IMR-90 (cell line): ENCODE measurements at regions not wholly inside any gene's neighbourhood (a gene's known extent, or its start where the extent isn't known, plus 50 kb on each side); places are given as distances from the start of the nearest gene placed in this dataset.

Experiments
- ATAC-seq: fragments of 200-7000 bp; cut with Tn5 transposase; 2 replicates; pipeline ENCODE4 v1.9.1; 2020; ENCODE audit warnings: low read depth, mild to moderate bottlenecking, moderate library complexity
- BruUV-seq: library from RNA; stranded (reverse); fragments of 400-500 nt; replicated peaks from 2 replicates; lab custom pipeline; 2021; lab: Mats Ljungman, UMichigan
- CTCF ChIA-PET: fragments of 300-600 bp; formaldehyde crosslinking; extraction: SDS; loops from one replicate; lab custom pipeline; 2021; ENCODE audit warnings: antibody characterized with exemption; lab: Yijun Ruan, JAX
- POLR2A ChIA-PET: fragments of 300-600 bp; sonication (Branson Sonifier 250); formaldehyde crosslinking; loops from one replicate; lab custom pipeline; 2022; ENCODE audit warnings: antibody characterized with exemption; ENCODE audit not compliant: unreplicated experiment; lab: Charles Lee
- DNase-seq: peaks from one replicate; pipeline ENCODE4 v3.0.0; 2013
- H2AFZ ChIP-seq: replicated peaks from 2 replicates; pipeline ENCODE3; 2013; ENCODE audit warnings: low read length, mild to moderate bottlenecking; ENCODE audit not compliant: poor library complexity
- H2AK5ac ChIP-seq: 2 replicates; pipeline ENCODE4 v1.6.1; 2013; ENCODE audit warnings: low read depth, low read length, inconsistent platforms
- H2AK9ac ChIP-seq: replicated peaks from 2 replicates; pipeline ENCODE3; 2013; ENCODE audit warnings: mild to moderate bottlenecking, low read depth, low read length, moderate library complexity; ENCODE audit not compliant: poor library complexity
- H2BK120ac ChIP-seq: 2 replicates; pipeline ENCODE4 v1.6.1; 2013; ENCODE audit warnings: low read depth, low read length, inconsistent platforms
- H2BK15ac ChIP-seq: 3 replicates; pipeline ENCODE4 v1.6.1; 2013; ENCODE audit warnings: low read depth, low read length, inconsistent platforms
- H2BK20ac ChIP-seq: 2 replicates; pipeline ENCODE4 v1.6.1; 2013; ENCODE audit warnings: low read depth, mild to moderate bottlenecking, inconsistent platforms, low read length, moderate library complexity
- H2BK5ac ChIP-seq: 2 replicates; pipeline ENCODE4 v1.6.1; 2013; ENCODE audit warnings: mild to moderate bottlenecking, low read depth, low read length, inconsistent platforms; ENCODE audit not compliant: poor library complexity, severe bottlenecking
- H3K14ac ChIP-seq: replicated peaks from 2 replicates; pipeline ENCODE4 v1.6.1; 2013; ENCODE audit warnings: low read depth, low read length, inconsistent platforms
- H3K18ac ChIP-seq: 2 replicates; pipeline ENCODE4 v1.6.1; 2013; ENCODE audit warnings: low read depth, low read length, control low read depth
- H3K23ac ChIP-seq: 2 replicates; pipeline ENCODE4 v1.6.1; 2013; ENCODE audit warnings: low read depth, low read length, inconsistent platforms
- H3K27ac ChIP-seq: 2 replicates; pipeline ENCODE4 v1.5.1; 2013; ENCODE audit warnings: mild to moderate bottlenecking, control low read depth, low read length; ENCODE audit not compliant: insufficient read depth
- H3K27me3 ChIP-seq: 2 replicates; pipeline ENCODE4 v1.6.1; 2013; ENCODE audit warnings: low read length; ENCODE audit not compliant: control insufficient read depth, insufficient read depth
- H3K36me3 ChIP-seq: 2 replicates; pipeline ENCODE4 v1.6.1; 2013; ENCODE audit warnings: low read length, mixed read lengths; ENCODE audit not compliant: control insufficient read depth, insufficient read depth
- H3K4ac ChIP-seq: 2 replicates; pipeline ENCODE4 v1.6.1; 2013; ENCODE audit warnings: low read depth, low read length, inconsistent platforms
- H3K4me1 ChIP-seq: 2 replicates; pipeline ENCODE4 v1.6.1; 2013; ENCODE audit warnings: low read length, mixed read lengths; ENCODE audit not compliant: control insufficient read depth, insufficient read depth
- H3K4me2 ChIP-seq: 2 replicates; pipeline ENCODE4 v1.6.1; 2013; ENCODE audit warnings: low read depth, mild to moderate bottlenecking, control low read depth, low read length, moderate library complexity
- H3K4me3 ChIP-seq: 2 replicates; pipeline ENCODE4 v1.5.1; 2013; ENCODE audit warnings: low read depth, mild to moderate bottlenecking, control low read depth, low read length, moderate library complexity; ENCODE audit not compliant: insufficient read depth
- H3K56ac ChIP-seq: 2 replicates; pipeline ENCODE4 v1.6.1; 2013; ENCODE audit warnings: low read length, inconsistent platforms; ENCODE audit not compliant: insufficient read depth; ENCODE audit errors: extremely low read depth
- H3K79me1 ChIP-seq, 2 experiments: 2 replicates each; pipeline ENCODE4 v1.6.1; 2013; ENCODE audit warnings: low read length in 2 of 2, inconsistent platforms in 1 of 2, low read depth in 1 of 2
- H3K9ac ChIP-seq: 2 replicates; pipeline ENCODE4 v1.6.1; 2013; ENCODE audit warnings: low read depth, low read length, control low read depth
- H3K9me1 ChIP-seq: 2 replicates; pipeline ENCODE4 v1.6.1; 2013; ENCODE audit warnings: low read length, inconsistent platforms; ENCODE audit not compliant: insufficient read depth
- H3K9me3 ChIP-seq: 2 replicates; pipeline ENCODE4 v1.6.1; 2013; ENCODE audit warnings: low read length; ENCODE audit not compliant: control insufficient read depth, insufficient read depth
- H4K20me1 ChIP-seq: 2 replicates; pipeline ENCODE4 v1.6.1; 2013; ENCODE audit warnings: low read length, inconsistent platforms; ENCODE audit not compliant: insufficient read depth
- H4K5ac ChIP-seq: 2 replicates; pipeline ENCODE4 v1.6.1; 2013; ENCODE audit warnings: mild to moderate bottlenecking, low read depth, low read length, control low read depth
- H4K8ac ChIP-seq, 2 experiments: 2 replicates each; pipeline ENCODE4 v1.6.1; 2013; ENCODE audit warnings: low read depth in 2 of 2, low read length in 2 of 2, control low read depth in 1 of 2, inconsistent platforms in 1 of 2
- H4K91ac ChIP-seq: 2 replicates; pipeline ENCODE4 v1.6.1; 2013; ENCODE audit warnings: low read depth, low read length, inconsistent platforms; ENCODE audit not compliant: insufficient read depth
- BHLHE40 ChIP-seq: fragments of 150-350 bp; IDR thresholded peaks from 2 replicates; pipeline ENCODE4 v1.6.1; 2016; ENCODE audit warnings: mild to moderate bottlenecking, low read depth, low read length
- CEBPB ChIP-seq: IDR thresholded peaks from 2 replicates; pipeline ENCODE4 v1.6.1; 2012; ENCODE audit warnings: low read depth, low read length, improper control_type of control experiment
- CHD1 ChIP-seq: IDR thresholded peaks from 2 replicates; pipeline ENCODE4 v1.6.1; 2012; ENCODE audit warnings: low read depth, low read length, improper control_type of control experiment
- CTCF ChIP-seq: conservative IDR thresholded peaks from 2 replicates; pipeline ENCODE4 v1.5.1; 2012; ENCODE audit warnings: mild to moderate bottlenecking, low read depth, low read length, improper control_type of control experiment
- ELK1 ChIP-seq: fragments of 150-350 bp; IDR thresholded peaks from 2 replicates; pipeline ENCODE4 v1.6.1; 2016; ENCODE audit warnings: low read depth, mild to moderate bottlenecking, low read length, moderate library complexity, borderline replicate concordance
- FOS ChIP-seq: fragments of 150-350 bp; IDR thresholded peaks from 2 replicates; pipeline ENCODE4 v1.6.1; 2016; ENCODE audit warnings: low read depth, low read length
- MAFK ChIP-seq: IDR thresholded peaks from 2 replicates; pipeline ENCODE4 v1.6.1; 2012; ENCODE audit warnings: low read depth, low read length, improper control_type of control experiment
- MAZ ChIP-seq: IDR thresholded peaks from 2 replicates; pipeline ENCODE4 v1.6.1; 2012; ENCODE audit warnings: low read depth, mild to moderate bottlenecking, low read length, improper control_type of control experiment, moderate library complexity, borderline replicate concordance
- MXI1 ChIP-seq: IDR thresholded peaks from 2 replicates; pipeline ENCODE4 v1.6.1; 2012; ENCODE audit warnings: low read depth, mild to moderate bottlenecking, low read length, moderate library complexity, borderline replicate concordance
- NFE2L2 ChIP-seq: fragments of 150-350 bp; IDR thresholded peaks from 2 replicates; pipeline ENCODE4 v1.6.1; 2016; ENCODE audit warnings: low read depth, mild to moderate bottlenecking, low read length
- POLR2A ChIP-seq: IDR thresholded peaks from 2 replicates; pipeline ENCODE4 v1.6.1; 2012; ENCODE audit warnings: mild to moderate bottlenecking, low read depth, low read length
- RAD21 ChIP-seq: IDR thresholded peaks from 2 replicates; pipeline ENCODE4 v1.6.1; 2012; ENCODE audit warnings: low read length, improper control_type of control experiment
- RCOR1 ChIP-seq: IDR thresholded peaks from 2 replicates; pipeline ENCODE4 v1.6.1; 2012; ENCODE audit warnings: mild to moderate bottlenecking, low read length, improper control_type of control experiment; ENCODE audit not compliant: insufficient replicate concordance
- RFX5 ChIP-seq: IDR thresholded peaks from 2 replicates; pipeline ENCODE4 v1.8.0; 2012; ENCODE audit warnings: low read depth, mild to moderate bottlenecking, low read length, moderate library complexity
- SMC3 ChIP-seq: fragments of 150-350 bp; IDR thresholded peaks from 2 replicates; pipeline ENCODE4 v1.6.1; 2016; ENCODE audit warnings: low read depth, mild to moderate bottlenecking, antibody characterized with exemption, low read length, moderate library complexity
- USF2 ChIP-seq: fragments of 150-350 bp; IDR thresholded peaks from 2 replicates; pipeline ENCODE4 v1.6.1; 2017; ENCODE audit warnings: mild to moderate bottlenecking, antibody characterized with exemption, low read length, low read depth
- WGBS, 2 experiments: methylation state at CpG; one replicate each; pipeline versions ENCODE4 v1.1.5 to v1.1.7; 2013; ENCODE audit warnings: missing lambda C conversion rate in 2 of 2; ENCODE audit not compliant: insufficient read length in 1 of 2; ENCODE audit errors: extremely low coverage in 2 of 2; 5-methylcytosine and 5-hydroxymethylcytosine counted together
- dilution Hi-C: fragments of 300-500 bp; cut with HindIII; formaldehyde crosslinking; loops from one replicate; pipeline ENCODE4 v1.14.3; 2018; ENCODE audit warnings: low sequenced_read_pairs; ENCODE audit not compliant: unreplicated experiment
- in situ Hi-C: fragments of 300-500 bp; cut with MboI; formaldehyde crosslinking; loops from 3 replicates; pipeline ENCODE4 v1.14.3; 2019; ENCODE audit warnings: low sequenced_read_pairs, inconsistent platforms, mixed read lengths
- intact Hi-C: fragments of 100-400 bp; cut with micrococcal nuclease; formaldehyde crosslinking; loops from 2 replicates; pipeline ENCODE4 v1.10.0; 2022

GRCh38 chr3:35894735-35895134 is 255.4 kb downstream of the ARPP21 start:
- Histone ChIP-seq H3K36me3 (no peaks in the 10 kb centered on the region), H3K9ac (no peak overlapping the region), H3K4me3 (no peak overlapping the region), H3K23ac (no peak overlapping the region), H2BK20ac (no peak overlapping the region), H3K14ac (no peak overlapping the region), H3K9me1 (no peaks in the 10 kb centered on the region), H2BK5ac (no peak overlapping the region), H3K4me1 (no peaks in the 10 kb centered on the region), H2BK15ac (no peak overlapping the region), H2AK9ac (no peak overlapping the region), H4K8ac (no peak overlapping the region), H2AFZ (no peak overlapping the region), H2BK120ac (no peak overlapping the region), H3K27me3 (no peaks in the 10 kb centered on the region), H4K20me1 (no peaks in the 10 kb centered on the region), H3K4ac (no peak overlapping the region), H4K5ac (no peak overlapping the region), H3K4me2 (no peak overlapping the region), H3K27ac (no peak overlapping the region), H4K91ac (no peak overlapping the region), H2AK5ac (no peak overlapping the region), H3K18ac (no peak overlapping the region), H3K56ac (no peak overlapping the region), H3K79me1 (no peaks in the 10 kb centered on the region), H3K9me3 (no peaks in the 10 kb centered on the region)
- intact Hi-C loops (no loop called here), dilution Hi-C loops (no loop called here), in situ Hi-C loops (no loop called here)
- CTCF ChIA-PET: interaction anchor here (0.9 kb wide), 1 partner anchor 29 kb away, joined by 3 read pairs; no protein-coding TSS in a partner anchor
- POLR2A ChIA-PET: no interaction called here
- ATAC-seq: no peak
- no CpG with 5 or more reads among the region's 5 CpGs for WGBS, 2 experiments
- DNase-seq: no peak
- no TSS peak for BruUV-seq
- TF ChIP-seq NFE2L2: no peak
- no peak for TF ChIP-seq MAZ
- TF ChIP-seq CTCF: no peak
- no peak for TF ChIP-seq ELK1
- TF ChIP-seq FOS: no peak
- no peak for TF ChIP-seq USF2
- no peak for TF ChIP-seq MXI1
- TF ChIP-seq RFX5: no peak
- no peak for TF ChIP-seq RCOR1
- no peak for TF ChIP-seq RAD21
- no peak for TF ChIP-seq POLR2A
- TF ChIP-seq CEBPB: no peak
- no peak for TF ChIP-seq SMC3
- no peak for TF ChIP-seq BHLHE40
- TF ChIP-seq MAFK: no peak
- no peak for TF ChIP-seq CHD1
